Stimulated activated CD8-positive, alpha-beta memory T cell treated with anti-CD3 and anti-CD28 coated beads, Interleukin-15, amount 100 ng/mL, for 48 hours (primary cell): ENCODE measurements at regions not wholly inside any gene's neighbourhood (a gene's known extent, or its start where the extent isn't known, plus 50 kb on each side); places are given as distances from the start of the nearest gene placed in this dataset.
"Not testable (repeated sequence)": the region's sequence is repeated elsewhere in the genome, so short reads cannot be mapped to it uniquely, and the experiment has no call there.

Experiments used
- DNase-seq, 2 donors: peaks; one replicate each; pipeline ENCODE4 v3.0.0-alpha.2; 2020; ENCODE audit warnings: low read depth in 2 of 2

GRCh38 chr5:145110181-145110580 is 725.0 kb downstream of the PRELID2 start:
- DNase-seq, result no peak

GRCh38 chr5:145105384-145105783 is 729.8 kb downstream of the PRELID2 start:
- no peak for DNase-seq

- DNase-seq, result no peak
Measured at GRCh38 chr5:145104106-145104505, 731.0 kb downstream of the PRELID2 start.

GRCh38 chr5:145101246-145101645 is 733.9 kb downstream of the PRELID2 start:
- no peak for DNase-seq

GRCh38 chr5:145090115-145090514 is 745.0 kb downstream of the PRELID2 start:
- no peak for DNase-seq

GRCh38 chr5:145084834-145085233 is 750.3 kb downstream of the PRELID2 start:
- DNase-seq, result no peak

GRCh38 chr5:145077028-145077427 is 758.1 kb downstream of the PRELID2 start:
- DNase-seq, result no peak

GRCh38 chr5:145076040-145076439 is 759.1 kb downstream of the PRELID2 start:
- DNase-seq, result no peak

- no peak for DNase-seq
Measured at GRCh38 chr5:145072889-145073288, 762.3 kb downstream of the PRELID2 start.

GRCh38 chr5:145068721-145069120 is 766.4 kb downstream of the PRELID2 start:
- DNase-seq, result no peak

- DNase-seq, result no peak
Measured at GRCh38 chr5:145062280-145063062, 772.7 kb downstream of the PRELID2 start.

GRCh38 chr5:145056800-145057199 is 778.3 kb downstream of the PRELID2 start:
- no peak for DNase-seq

- DNase-seq, result no peak
Measured at GRCh38 chr5:145050181-145050580, 785.0 kb downstream of the PRELID2 start.

- DNase-seq, result no peak
Measured at GRCh38 chr5:145044970-145045369, 790.2 kb downstream of the PRELID2 start.

- DNase-seq, result no peak
Measured at GRCh38 chr5:145028626-145029025, 806.5 kb downstream of the PRELID2 start.

- DNase-seq, result no peak
Measured at GRCh38 chr5:145027286-145027685, 807.9 kb downstream of the PRELID2 start.

- no peak for DNase-seq
Measured at GRCh38 chr5:145025775-145026174, 809.4 kb downstream of the PRELID2 start.

- no peak for DNase-seq
Measured at GRCh38 chr5:145015146-145015545, 820.0 kb downstream of the PRELID2 start.

GRCh38 chr5:145014109-145014508 is 821.0 kb downstream of the PRELID2 start:
- DNase-seq, result no peak

- DNase-seq, result no peak
Measured at GRCh38 chr5:145010834-145011233, 824.3 kb downstream of the PRELID2 start.

GRCh38 chr5:145008876-145009530 is 826.1 kb downstream of the PRELID2 start:
- DNase-seq, result no peak

GRCh38 chr5:144994356-144994755 is 823.7 kb downstream of the KCTD16 start:
- DNase-seq, result not testable (repeated sequence)

- no peak for DNase-seq
Measured at GRCh38 chr5:144983101-144983500, 812.4 kb downstream of the KCTD16 start.
